Esophagus muscularis mucosa (tissue), 4 donors: ENCODE measurements at regions not wholly inside any gene's neighbourhood (a gene's known extent, or its start where the extent isn't known, plus 50 kb on each side); places are given as distances from the start of the nearest gene placed in this dataset.

Experiments
- DNase-seq: peaks from one replicate; pipeline ENCODE4 v3.0.0-alpha.2; 2017; ENCODE audit errors: extremely low spot score
- H3K27ac ChIP-seq, 4 donors: fragments of 200-600 bp; sonication (generic); replicated peaks in 1 of 4; 1 replicate in 3 of 4; 2 replicates in 1 of 4; pipeline ENCODE4 v1.5.1; 2016 to 2019; ENCODE audit warnings: mild to moderate bottlenecking in 1 of 4
- H3K27me3 ChIP-seq, 4 donors: fragments of 200-600 bp; sonication (generic); one replicate each; pipeline versions ENCODE4 v1.5.1 to v1.6.0; 2016 to 2019
- H3K36me3 ChIP-seq, 4 donors: fragments of 200-600 bp; sonication (generic); one replicate each; pipeline ENCODE4 v1.5.1; 2016 to 2019
- H3K4me1 ChIP-seq, 4 donors: fragments of 200-600 bp; sonication (generic); one replicate each; pipeline ENCODE4 v1.5.1; 2016 to 2019
- H3K4me3 ChIP-seq, 4 donors: fragments of 200-600 bp; sonication (generic); 1 replicate in 2 of 4; 2 replicates in 2 of 4; pipeline ENCODE4 v1.5.1; 2016 to 2019; ENCODE audit warnings: mild to moderate bottlenecking in 4 of 4, moderate library complexity in 1 of 4
- H3K9me3 ChIP-seq, 4 donors: fragments of 200-600 bp; sonication (generic); 1 replicate in 3 of 4; 2 replicates in 1 of 4; pipeline ENCODE4 v1.5.1; 2016 to 2019
- CTCF ChIP-seq, 3 experiments: fragments of 200-600 bp in 2 of 3; fragments of 450-650 bp in 1 of 3; sonication (generic) in 2 of 3; IDR thresholded peaks; one replicate each; pipeline ENCODE4 v1.5.1; 2017 to 2019; ENCODE audit warnings: antibody characterized with exemption in 3 of 3, mild to moderate bottlenecking in 2 of 3, moderate library complexity in 1 of 3
- EP300 ChIP-seq: sonication (generic); formaldehyde crosslinking; IDR thresholded peaks from one replicate; pipeline ENCODE4 v1.6.1; 2017; ENCODE audit warnings: antibody characterized with exemption
- POLR2A ChIP-seq: fragments of 450-650 bp; IDR thresholded peaks from one replicate; pipeline ENCODE4 v1.6.1; 2017; ENCODE audit warnings: antibody characterized with exemption, moderate library complexity, mild to moderate bottlenecking, low read depth
- POLR2AphosphoS5 ChIP-seq, 2 donors: sonication (generic); formaldehyde crosslinking; IDR thresholded peaks; one replicate each; pipeline ENCODE4 v1.6.1; 2017; ENCODE audit warnings: antibody characterized with exemption in 2 of 2
- WGBS: methylation state at CpG from one replicate; pipeline ENCODE4 v1.1.5; 2018; 5-methylcytosine and 5-hydroxymethylcytosine counted together
- intact Hi-C: fragments of 100-400 bp; cut with DNase I; formaldehyde crosslinking; loops from one replicate; pipeline ENCODE4 v1.15.1; 2023

- H3K36me3 ChIP-seq = no peaks in the 10 kb centered on the region
- DNase-seq = no peak
- no peaks in the 10 kb centered on the region for H3K4me1 ChIP-seq
- 80% methylated on average over 2 of the region's 2 CpGs for WGBS
- intact Hi-C loops = no loop called here
- H3K27ac ChIP-seq = no peak overlapping the region
- no peaks in the 10 kb centered on the region for H3K27me3 ChIP-seq
- no peak overlapping the region for H3K4me3 ChIP-seq
- no peaks in the 10 kb centered on the region for H3K9me3 ChIP-seq
- TF ChIP-seq EP300 = no peak
- TF ChIP-seq POLR2AphosphoS5 (IDR thresholded peaks at IDR 0.05) = no peak
- no peak for TF ChIP-seq POLR2A
- TF ChIP-seq CTCF (IDR thresholded peaks at IDR 0.05) = no peak
These were observed 91.4 kb upstream of the PAPPA start for GRCh38 chr9:116062206-116062550.

GRCh38 chr9:116064970-116065369, 88.6 kb upstream of the PAPPA start:
- H3K4me3 ChIP-seq = no peak overlapping the region
- H3K36me3 ChIP-seq = no peaks in the 10 kb centered on the region
- no peak overlapping the region for H3K27ac ChIP-seq
- intact Hi-C loops = no loop called here
- WGBS = 91% methylated on average over 3 of the region's 3 CpGs
- DNase-seq = no peak
- no peaks in the 10 kb centered on the region for H3K9me3 ChIP-seq
- no peaks in the 10 kb centered on the region for H3K4me1 ChIP-seq
- no peaks in the 10 kb centered on the region for H3K27me3 ChIP-seq
- no peak for TF ChIP-seq POLR2A
- TF ChIP-seq POLR2AphosphoS5 (IDR thresholded peaks at IDR 0.05) = no peak
- TF ChIP-seq CTCF (IDR thresholded peaks at IDR 0.05) = no peak
- no peak for TF ChIP-seq EP300

- Histone ChIP-seq H3K4me1 (no peaks in the 10 kb centered on the region), H3K27ac (no peak overlapping the region), H3K4me3 (no peak overlapping the region), H3K9me3 (no peaks in the 10 kb centered on the region), H3K27me3 (no peaks in the 10 kb centered on the region), H3K36me3 (no peaks in the 10 kb centered on the region)
- TF ChIP-seq POLR2AphosphoS5 (IDR thresholded peaks at IDR 0.05) (no peak), CTCF (IDR thresholded peaks at IDR 0.05) (no peak), EP300 (no peak), POLR2A (no peak)
- WGBS = 94% methylated on average over 3 of the region's 3 CpGs
- intact Hi-C loops = no loop called here
- no peak for DNase-seq
These were observed 87.4 kb upstream of the PAPPA start for GRCh38 chr9:116066221-116066620.

GRCh38 chr9:116067566-116067965, 86.0 kb upstream of the PAPPA start:
- 77% methylated on average over 3 of the region's 3 CpGs for WGBS
- H3K36me3 ChIP-seq = no peaks in the 10 kb centered on the region
- H3K27ac ChIP-seq = no peak overlapping the region
- no peaks in the 10 kb centered on the region for H3K27me3 ChIP-seq
- no peaks in the 10 kb centered on the region for H3K9me3 ChIP-seq
- no peaks in the 10 kb centered on the region for H3K4me1 ChIP-seq
- H3K4me3 ChIP-seq = no peak overlapping the region
- TF ChIP-seq POLR2AphosphoS5 (IDR thresholded peaks at IDR 0.05) = no peak
- no peak for TF ChIP-seq EP300
- TF ChIP-seq CTCF (IDR thresholded peaks at IDR 0.05) = no peak
- TF ChIP-seq POLR2A = no peak
- intact Hi-C loops = no loop called here
- no peak for DNase-seq

GRCh38 chr9:116070256-116070914, 83.2 kb upstream of the PAPPA start:
- Histone ChIP-seq H3K36me3 (no peaks in the 10 kb centered on the region), H3K9me3 (no peaks in the 10 kb centered on the region), H3K27me3 (no peaks in the 10 kb centered on the region), H3K4me3 (no peak overlapping the region), H3K4me1 (no peaks in the 10 kb centered on the region), H3K27ac (no peak overlapping the region)
- DNase-seq = no peak
- TF ChIP-seq CTCF (IDR thresholded peaks at IDR 0.05) = no peak
- TF ChIP-seq POLR2A = no peak
- TF ChIP-seq POLR2AphosphoS5 (IDR thresholded peaks at IDR 0.05) = no peak
- TF ChIP-seq EP300 = no peak
- WGBS = 83% methylated on average over 4 of the region's 4 CpGs
- intact Hi-C loops = no loop called here
